ENCODE measurements at regions not wholly inside any gene's neighbourhood (a gene's known extent, or its start where the extent isn't known, plus 50 kb on each side); places are given as distances from the start of the nearest gene placed in this dataset.
"Not testable (repeated sequence)": the region's sequence is repeated elsewhere in the genome, so short reads cannot be mapped to it uniquely, and the experiment has no call there.

GRCh38 chr4:110848787-110849186, 225.9 kb upstream of the PITX2 start:
- intact Hi-C loops (cut with micrococcal nuclease), result no loop called here

- intact Hi-C loops (cut with micrococcal nuclease), result no loop called here
Observed at GRCh38 chr4:110849461-110849860, 226.6 kb upstream of the PITX2 start.

GRCh38 chr4:110850461-110851442, 227.9 kb upstream of the PITX2 start:
- intact Hi-C loops (cut with micrococcal nuclease), result no loop called here

GRCh38 chr4:110851989-110852388, 229.1 kb upstream of the PITX2 start:
- intact Hi-C loops (cut with micrococcal nuclease), result no loop called here

GRCh38 chr4:110852793-110853192, 229.9 kb upstream of the PITX2 start:
- intact Hi-C loops (cut with micrococcal nuclease), result no loop called here

GRCh38 chr4:110853242-110853641, 230.4 kb upstream of the PITX2 start:
- intact Hi-C loops (cut with micrococcal nuclease), result no loop called here

GRCh38 chr4:110854021-110854678, 231.3 kb upstream of the PITX2 start:
- intact Hi-C loops (cut with micrococcal nuclease), result no loop called here

GRCh38 chr4:110860125-110860524, 237.2 kb upstream of the PITX2 start:
- intact Hi-C loops (cut with micrococcal nuclease), result no loop called here

GRCh38 chr4:110860901-110861300, 238.0 kb upstream of the PITX2 start:
- intact Hi-C loops (cut with micrococcal nuclease), result no loop called here

- intact Hi-C loops (cut with micrococcal nuclease), result no loop called here
Observed at GRCh38 chr4:110865611-110866259, 242.9 kb upstream of the PITX2 start.

- intact Hi-C loops (cut with micrococcal nuclease), result no loop called here
Observed at GRCh38 chr4:110867251-110867960, 244.5 kb upstream of the PITX2 start.

GRCh38 chr4:110867981-110868720, 245.3 kb upstream of the PITX2 start:
- intact Hi-C loops (cut with micrococcal nuclease), result no loop called here

GRCh38 chr4:110869114-110869513, 246.2 kb upstream of the PITX2 start:
- intact Hi-C loops (cut with micrococcal nuclease), result no loop called here

GRCh38 chr4:110869862-110870572, 247.1 kb upstream of the PITX2 start:
- intact Hi-C loops (cut with micrococcal nuclease), result no loop called here

- intact Hi-C loops (cut with micrococcal nuclease), result not testable (repeated sequence)
Observed at GRCh38 chr4:110876214-110876613, 253.3 kb upstream of the PITX2 start.

GRCh38 chr4:110876866-110877265, 254.0 kb upstream of the PITX2 start:
- intact Hi-C loops (cut with micrococcal nuclease), result no loop called here

- intact Hi-C loops (cut with micrococcal nuclease), result no loop called here
Observed at GRCh38 chr4:110877778-110878370, 255.0 kb upstream of the PITX2 start.

- intact Hi-C loops (cut with micrococcal nuclease), result no loop called here
Observed at GRCh38 chr4:110878413-110878812, 255.5 kb upstream of the PITX2 start.

GRCh38 chr4:110878956-110879355, 256.1 kb upstream of the PITX2 start:
- intact Hi-C loops (cut with micrococcal nuclease), result no loop called here

GRCh38 chr4:110886270-110886669, 263.4 kb upstream of the PITX2 start:
- intact Hi-C loops (cut with micrococcal nuclease), result no loop called here

Measured in T-helper 1 cell treated with Interleukin-12 subunit alpha and Interleukin-12 subunit beta and Interleukin-4 antibody, amounts not matched to agents 30 ng/mL and 1 ng/mL, for 36 hours (primary cell).